ENCODE measurements at regions not wholly inside any gene's neighbourhood (a gene's known extent, or its start where the extent isn't known, plus 50 kb on each side); places are given as distances from the start of the nearest gene placed in this dataset.

DNA sequence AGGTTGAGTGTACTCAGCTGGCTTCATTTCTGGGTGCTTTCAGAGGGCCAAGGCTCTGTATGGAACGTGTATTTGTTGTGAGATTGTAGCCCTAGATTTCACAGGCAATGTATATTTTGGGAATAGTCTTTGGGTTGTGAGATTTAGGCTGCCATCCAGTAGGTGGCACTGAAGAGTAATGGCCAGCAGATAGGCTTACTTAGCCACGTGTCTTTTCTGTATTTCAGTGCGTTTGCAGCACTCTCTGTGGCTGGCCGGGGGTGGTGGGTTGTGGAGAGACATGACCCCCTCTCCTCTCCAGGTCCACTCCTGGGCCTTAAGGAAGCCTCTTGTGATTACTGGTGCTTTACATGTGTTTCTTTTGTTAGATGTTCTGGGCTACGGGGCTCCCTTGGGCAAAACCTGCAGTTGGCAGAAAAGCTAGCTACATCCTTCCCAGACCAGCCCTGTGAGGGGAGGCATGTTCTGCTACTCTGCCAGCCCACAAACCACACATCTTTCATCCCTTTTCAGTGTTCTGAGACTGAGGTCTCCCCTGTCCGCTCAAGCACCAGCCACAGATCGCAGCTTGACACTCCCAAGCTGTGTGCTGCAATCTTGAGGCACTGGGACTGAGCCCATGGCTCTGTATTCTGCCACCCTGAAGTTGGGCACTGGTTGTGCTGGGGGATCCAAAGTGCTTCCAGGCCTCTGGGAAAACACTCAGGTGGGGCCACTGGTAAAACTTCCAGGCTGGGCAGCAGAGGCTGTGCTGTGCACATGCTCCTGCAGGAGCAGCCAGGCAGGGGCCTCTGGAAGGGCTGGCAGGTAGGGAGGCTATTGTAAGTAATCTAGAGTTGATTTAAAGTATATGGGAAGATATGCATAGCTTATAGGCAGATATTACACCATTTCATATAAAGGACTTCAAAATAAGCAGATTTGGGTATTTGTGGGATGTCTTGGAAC lies 1096.8 kb upstream of the PCDH20 start:
- no TSS peak for BruUV-seq (replicated peaks)
- 21% methylated on average over 4 of the region's 7 CpGs for WGBS (ENCODE audit: low lambda C conversion rate)
- Histone ChIP-seq H2AFZ (ENCODE audit: low read length) (no peak overlapping the region), H3K36me3 (replicated peaks in 1 of 2; ENCODE audit: control insufficient read depth in 1 of 2, insufficient read depth in 2 of 2, low read length in 2 of 2) (no peaks in the 10 kb centered on the region), H3K27me3 (ENCODE audit: control insufficient read depth in 1 of 2, insufficient read depth in 2 of 2, low read length in 2 of 2) (no peaks in the 10 kb centered on the region; a peak in 1 of 5 replicates), H3K27ac (ENCODE audit: extremely low read length, insufficient read depth, low read length) (no peak overlapping the region), H3K4me1 (ENCODE audit: insufficient read depth, low read length) (no peaks in the 10 kb centered on the region), H3K9me3 (ENCODE audit: low read length) (no peaks in the 10 kb centered on the region), H4K20me1 (ENCODE audit: insufficient read depth, low read length) (no peaks in the 10 kb centered on the region), H3K9ac (ENCODE audit: insufficient read depth, low read depth, low read length) (no peak overlapping the region), H3K4me2 (ENCODE audit: low read depth, low read length) (peak overlapping the region; percentile 40), H3K79me2 (ENCODE audit: insufficient read depth, low read length) (no peaks in the 10 kb centered on the region), H3K4me3 (replicated peaks in 1 of 3; ENCODE audit: insufficient read depth in 1 of 3, low read depth in 2 of 3, low read length in 3 of 3) (no peak overlapping the region)
- in situ Hi-C loops (cut with HindIII; ENCODE audit: extremely low pct_ligation_motif_present, low pct_unique_long_range_greater_than_20kb) (no loop called here), intact Hi-C loops (cut with micrococcal nuclease; ENCODE audit: unreplicated experiment) (no loop called here)
- CTCF ChIA-PET (ENCODE audit: low intra/inter-chr PET ratio, low total read pairs) = no interaction called here
- TF ChIP-seq CTCF (CRISPR knock-in tag; IDR thresholded peaks at IDR 0.05) (peak; percentile 69), SMC3 (IDR thresholded peaks at IDR 0.05; ENCODE audit: low read length) (peak; percentile 18; the same call in 1 of the 2 replicates), MAX (IDR thresholded peaks at IDR 0.05) (peak; percentile 65), ZBTB3 (CRISPR knock-in tag; IDR thresholded peaks at IDR 0.05; ENCODE audit: borderline replicate concordance, low read depth) (no peak), STAG1 (CRISPR knock-in tag; IDR thresholded peaks at IDR 0.05) (peak; percentile 53), ZNF574 (CRISPR knock-in tag; IDR thresholded peaks at IDR 0.05) (peak; percentile 29; the same call in 1 of the 2 replicates)
- TF ChIP-seq, protein P1, sequence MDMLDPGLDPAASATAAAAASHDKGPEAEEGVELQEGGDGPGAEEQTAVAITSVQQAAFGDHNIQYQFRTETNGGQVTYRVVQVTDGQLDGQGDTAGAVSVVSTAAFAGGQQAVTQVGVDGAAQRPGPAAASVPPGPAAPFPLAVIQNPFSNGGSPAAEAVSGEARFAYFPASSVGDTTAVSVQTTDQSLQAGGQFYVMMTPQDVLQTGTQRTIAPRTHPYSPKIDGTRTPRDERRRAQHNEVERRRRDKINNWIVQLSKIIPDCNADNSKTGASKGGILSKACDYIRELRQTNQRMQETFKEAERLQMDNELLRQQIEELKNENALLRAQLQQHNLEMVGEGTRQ (IDR thresholded peaks at IDR 0.05; ENCODE audit: low read depth, low read length) = no peak
- TF ChIP-seq, protein P1 (CRISPR knock-in tag; IDR thresholded peaks at IDR 0.05; ENCODE audit: borderline replicate concordance) = peak; percentile 60; the same call in 1 of the 2 replicates
- TF ChIP-seq, protein P2, sequence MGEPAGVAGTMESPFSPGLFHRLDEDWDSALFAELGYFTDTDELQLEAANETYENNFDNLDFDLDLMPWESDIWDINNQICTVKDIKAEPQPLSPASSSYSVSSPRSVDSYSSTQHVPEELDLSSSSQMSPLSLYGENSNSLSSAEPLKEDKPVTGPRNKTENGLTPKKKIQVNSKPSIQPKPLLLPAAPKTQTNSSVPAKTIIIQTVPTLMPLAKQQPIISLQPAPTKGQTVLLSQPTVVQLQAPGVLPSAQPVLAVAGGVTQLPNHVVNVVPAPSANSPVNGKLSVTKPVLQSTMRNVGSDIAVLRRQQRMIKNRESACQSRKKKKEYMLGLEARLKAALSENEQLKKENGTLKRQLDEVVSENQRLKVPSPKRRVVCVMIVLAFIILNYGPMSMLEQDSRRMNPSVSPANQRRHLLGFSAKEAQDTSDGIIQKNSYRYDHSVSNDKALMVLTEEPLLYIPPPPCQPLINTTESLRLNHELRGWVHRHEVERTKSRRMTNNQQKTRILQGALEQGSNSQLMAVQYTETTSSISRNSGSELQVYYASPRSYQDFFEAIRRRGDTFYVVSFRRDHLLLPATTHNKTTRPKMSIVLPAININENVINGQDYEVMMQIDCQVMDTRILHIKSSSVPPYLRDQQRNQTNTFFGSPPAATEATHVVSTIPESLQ (CRISPR knock-in tag; conservative IDR thresholded peaks at IDR 0.05) = no peak
- FAIRE-seq (no peak), DNase-seq (ENCODE audit: low spot score) (peak; percentile 29), ATAC-seq (peak; percentile 99)
- POLR2A ChIA-PET = no interaction called here
